ENCODE measurements at regions not wholly inside any gene's neighbourhood (a gene's known extent, or its start where the extent isn't known, plus 50 kb on each side); places are given as distances from the start of the nearest gene placed in this dataset.

- no peak for TF ChIP-seq CTCF (IDR thresholded peaks at IDR 0.05)
- TF ChIP-seq POLR2AphosphoS5 (IDR thresholded peaks at IDR 0.05), result peak in 3 of 4 donors; percentile 44 to 51 (median 48)
Observed at GRCh38 chr15:99442252-99442897, 123.4 kb upstream of the MEF2A start.

Measured in sigmoid colon (tissue), 4 donors.